ENCODE measurements at regions not wholly inside any gene's neighbourhood (a gene's known extent, or its start where the extent isn't known, plus 50 kb on each side); places are given as distances from the start of the nearest gene placed in this dataset.

GRCh38 chr3:159172473-159172872 is 370.6 kb downstream of the MFSD1 start:
- TF ChIP-seq TOX (CRISPR knock-in tag; IDR thresholded peaks at IDR 0.05; ENCODE audit: borderline replicate concordance): no peak
- no peak for TF ChIP-seq POU6F1 (CRISPR knock-in tag; IDR thresholded peaks at IDR 0.05; ENCODE audit: borderline replicate concordance, low read depth)
- TF ChIP-seq PATZ1 (CRISPR knock-in tag; IDR thresholded peaks at IDR 0.05; ENCODE audit: borderline replicate concordance): no peak
- TF ChIP-seq TSHZ2 (CRISPR knock-in tag; IDR thresholded peaks at IDR 0.05): no peak
- no peak for TF ChIP-seq ZNF8 (CRISPR knock-in tag; IDR thresholded peaks at IDR 0.05)
- no peak for TF ChIP-seq SNAI2 (CRISPR knock-in tag; IDR thresholded peaks at IDR 0.05)
- TF ChIP-seq ISL1 (CRISPR knock-in tag; IDR thresholded peaks at IDR 0.05): no peak
- TF ChIP-seq ARNTL (CRISPR knock-in tag; IDR thresholded peaks at IDR 0.05; ENCODE audit: borderline replicate concordance, low read depth): no peak
- TF ChIP-seq CSRNP3 (CRISPR knock-in tag; IDR thresholded peaks at IDR 0.05): no peak
- no peak for TF ChIP-seq OSR1 (CRISPR knock-in tag; IDR thresholded peaks at IDR 0.05)
- TF ChIP-seq ZFP30 (CRISPR knock-in tag; IDR thresholded peaks at IDR 0.05): no peak
- no peak for TF ChIP-seq ZNF565 (CRISPR knock-in tag; conservative IDR thresholded peaks at IDR 0.05; ENCODE audit: low read depth)

Data from SK-N-SH treated with all-trans-retinoic acid at 6 μM for 48 hours (cell line).